Adrenal gland (tissue), 9 donors: ENCODE measurements at regions not wholly inside any gene's neighbourhood (a gene's known extent, or its start where the extent isn't known, plus 50 kb on each side); places are given as distances from the start of the nearest gene placed in this dataset.
"Not testable (repeated sequence)": the region's sequence is repeated elsewhere in the genome, so short reads cannot be mapped to it uniquely, and the experiment has no call there.

Source experiments
- DNase-seq, 7 donors: peaks; one replicate each; pipeline ENCODE4 v3.0.0-alpha.2; 2019 to 2020
- H3K27ac ChIP-seq, 5 donors: fragments of 200-600 bp; sonication (generic) in 4 of 5; 1 replicate in 3 of 5; 2 replicates in 2 of 5; pipeline versions ENCODE4 v1.5.1 to v1.8.0; 2016 to 2020; ENCODE audit warnings: mild to moderate bottlenecking in 1 of 5
- H3K27me3 ChIP-seq: fragments of 200-600 bp; 2 replicates; pipeline ENCODE4 v1.8.0; 2021
- H3K36me3 ChIP-seq, 2 donors: fragments of 200-600 bp; replicated peaks in 1 of 2; 1 replicate in 1 of 2; 2 replicates in 1 of 2; pipeline versions ENCODE4 v1.5.1 to v1.8.0; 2018 to 2022
- H3K4me1 ChIP-seq, 2 donors: fragments of 200-600 bp; replicated peaks in 1 of 2; 1 replicate in 1 of 2; 2 replicates in 1 of 2; pipeline versions ENCODE4 v1.5.1 to v1.8.0; 2018 to 2021
- H3K4me3 ChIP-seq, 4 donors: fragments of 200-600 bp; sonication (generic) in 3 of 4; one replicate each; pipeline ENCODE4 v1.5.1; 2016 to 2018
- H3K9me3 ChIP-seq, 3 donors: fragments of 200-600 bp; sonication (generic) in 1 of 3; replicated peaks in 1 of 3; 1 replicate in 2 of 3; 2 replicates in 1 of 3; pipeline versions ENCODE4 v1.5.1 to v1.8.0; 2016 to 2021
- POLR2A ChIP-seq, 2 donors: fragments of 450-650 bp; IDR thresholded peaks; one replicate each; pipeline ENCODE4 v1.6.1; 2017; ENCODE audit warnings: antibody characterized with exemption in 2 of 2, mild to moderate bottlenecking in 2 of 2, moderate library complexity in 1 of 2
- WGBS, 4 donors: extraction: QIAGEN DNeasy Blood & Tissue Kit in 2 of 4; methylation state at CpG; one replicate each; pipeline versions ENCODE4 v1.1.5 to v1.1.7; 2013 to 2017; 5-methylcytosine and 5-hydroxymethylcytosine counted together
- intact Hi-C, 2 donors: fragments of 100-400 bp; cut with DNase I; formaldehyde crosslinking; loops; one replicate each; pipeline versions ENCODE4 v1.14.1 to v1.15.0; 2022 to 2023
- TF ChIP-seq, protein P1 (sequence below), 6 experiments: fragments of 450-650 bp in 4 of 6; fragments of 200-600 bp in 2 of 6; sonication (generic) in 1 of 6; IDR thresholded peaks; 1 replicate in 5 of 6; 2 replicates in 1 of 6; pipeline versions ENCODE4 v1.5.1 to v1.8.0; 2016 to 2021; ENCODE audit warnings: antibody characterized with exemption in 6 of 6, mild to moderate bottlenecking in 2 of 6, moderate library complexity in 1 of 6
- donor health status: healthy with polysubstance abuse.
- donor health status: Bipolar disorder and iron deficiency.
- donor health status: DM: yes; HTN: yes; CAD: no.
- donor health status: DM: no; HTN: no; CAD: no.
- donor health status: DM: no; HTN: no; CAD: no.

- DNase-seq = no peak
- intact Hi-C loops = no loop called here
- Histone ChIP-seq H3K27ac (no peak overlapping the region), H3K4me1 (no peaks in the 10 kb centered on the region), H3K27me3 (no peaks in the 10 kb centered on the region), H3K4me3 (no peak overlapping the region), H3K36me3 (no peaks in the 10 kb centered on the region), H3K9me3 (no peaks in the 10 kb centered on the region)
- TF ChIP-seq, protein P1, sequence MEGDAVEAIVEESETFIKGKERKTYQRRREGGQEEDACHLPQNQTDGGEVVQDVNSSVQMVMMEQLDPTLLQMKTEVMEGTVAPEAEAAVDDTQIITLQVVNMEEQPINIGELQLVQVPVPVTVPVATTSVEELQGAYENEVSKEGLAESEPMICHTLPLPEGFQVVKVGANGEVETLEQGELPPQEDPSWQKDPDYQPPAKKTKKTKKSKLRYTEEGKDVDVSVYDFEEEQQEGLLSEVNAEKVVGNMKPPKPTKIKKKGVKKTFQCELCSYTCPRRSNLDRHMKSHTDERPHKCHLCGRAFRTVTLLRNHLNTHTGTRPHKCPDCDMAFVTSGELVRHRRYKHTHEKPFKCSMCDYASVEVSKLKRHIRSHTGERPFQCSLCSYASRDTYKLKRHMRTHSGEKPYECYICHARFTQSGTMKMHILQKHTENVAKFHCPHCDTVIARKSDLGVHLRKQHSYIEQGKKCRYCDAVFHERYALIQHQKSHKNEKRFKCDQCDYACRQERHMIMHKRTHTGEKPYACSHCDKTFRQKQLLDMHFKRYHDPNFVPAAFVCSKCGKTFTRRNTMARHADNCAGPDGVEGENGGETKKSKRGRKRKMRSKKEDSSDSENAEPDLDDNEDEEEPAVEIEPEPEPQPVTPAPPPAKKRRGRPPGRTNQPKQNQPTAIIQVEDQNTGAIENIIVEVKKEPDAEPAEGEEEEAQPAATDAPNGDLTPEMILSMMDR (IDR thresholded peaks at IDR 0.05) = no peak
- TF ChIP-seq POLR2A (IDR thresholded peaks at IDR 0.05) = no peak
- WGBS, 4 donors = 47 to 56% (median 51%) methylated on average over 1 to 3 of the region's 3 CpGs
Measured at GRCh38 chr9:115415450-115415849, 297.5 kb upstream of the TNC start.

- DNase-seq = no peak
- no peak overlapping the region for H3K27ac ChIP-seq
- intact Hi-C loops = no loop called here
- H3K36me3 ChIP-seq = no peaks in the 10 kb centered on the region
- TF ChIP-seq POLR2A (IDR thresholded peaks at IDR 0.05) = no peak
- H3K4me3 ChIP-seq = no peak overlapping the region
- 77 to 87% (median 80%) methylated on average over 2 of the region's 2 CpGs for WGBS, 4 donors
- no peaks in the 10 kb centered on the region for H3K9me3 ChIP-seq
- no peaks in the 10 kb centered on the region for H3K4me1 ChIP-seq
- H3K27me3 ChIP-seq = no peaks in the 10 kb centered on the region
Measured at GRCh38 chr9:115416299-115416698, 298.3 kb upstream of the TNC start.

GRCh38 chr9:115418181-115418580 is 300.2 kb upstream of the TNC start:
- H3K9me3 ChIP-seq, H3K4me1 ChIP-seq, DNase-seq, H3K27me3 ChIP-seq, H3K36me3 ChIP-seq, H3K4me3 ChIP-seq, H3K27ac ChIP-seq, intact Hi-C loops: not testable (repeated sequence)
- 47 to 92% (median 79%) methylated on average over 1 of the region's 1 CpG for WGBS, 4 donors

GRCh38 chr9:115422932-115423440 is 305.0 kb upstream of the TNC start:
- Histone ChIP-seq H3K27me3 (no peaks in the 10 kb centered on the region), H3K27ac (no peak overlapping the region), H3K9me3 (no peaks in the 10 kb centered on the region), H3K36me3 (no peaks in the 10 kb centered on the region), H3K4me3 (no peak overlapping the region), H3K4me1 (no peaks in the 10 kb centered on the region)
- DNase-seq = no peak
- TF ChIP-seq, protein P1 (IDR thresholded peaks at IDR 0.05) = no peak
- TF ChIP-seq POLR2A (IDR thresholded peaks at IDR 0.05) = no peak
- intact Hi-C loops = no loop called here
- 80 to 88% (median 81%) methylated on average over 4 to 6 of the region's 6 CpGs for WGBS, 4 donors

GRCh38 chr9:115423646-115424045 is 305.7 kb upstream of the TNC start:
- TF ChIP-seq POLR2A (IDR thresholded peaks at IDR 0.05) = no peak
- TF ChIP-seq, protein P1 (IDR thresholded peaks at IDR 0.05) = no peak
- Histone ChIP-seq H3K27me3 (no peaks in the 10 kb centered on the region), H3K4me1 (no peaks in the 10 kb centered on the region), H3K36me3 (no peaks in the 10 kb centered on the region), H3K27ac (no peak overlapping the region), H3K4me3 (no peak overlapping the region), H3K9me3 (no peaks in the 10 kb centered on the region)
- WGBS, 4 donors = 66 to 92% (median 86%) methylated on average over 3 of the region's 3 CpGs
- no peak for DNase-seq
- intact Hi-C loops = no loop called here
